Activated T-helper 1 cell treated with anti-CD3 and anti-CD28 coated beads, Interleukin-12 subunit alpha, Interleukin-12 subunit beta, Interleukin-2, Interleukin-4 antibody, amounts not matched to agents 30 ng/mL and 10 ng/mL and 1 ng/mL, durations not matched to agents 14 hours and 24 hours and 36 hours (primary cell): ENCODE measurements at regions not wholly inside any gene's neighbourhood (a gene's known extent, or its start where the extent isn't known, plus 50 kb on each side); places are given as distances from the start of the nearest gene placed in this dataset.

Experiments
- DNase-seq: peaks from one replicate; pipeline ENCODE4 v3.0.0; 2021; ENCODE audit warnings: low spot score
- H3K27ac Mint-ChIP-seq: one replicate; pipeline ENCODE4 v1.8.0; 2021; ENCODE audit warnings: mild to moderate bottlenecking, mixed read lengths
- H3K27me3 Mint-ChIP-seq: one replicate; pipeline ENCODE4 v1.8.0; 2022; ENCODE audit warnings: mild to moderate bottlenecking, moderate library complexity, mixed read lengths; ENCODE audit not compliant: insufficient read depth
- H3K36me3 Mint-ChIP-seq: one replicate; pipeline ENCODE4 v1.8.0; 2021; ENCODE audit warnings: low read depth, mixed read lengths
- H3K4me1 Mint-ChIP-seq: one replicate; pipeline ENCODE4 v1.8.0; 2021; ENCODE audit warnings: low read depth, mixed read lengths
- H3K4me3 Mint-ChIP-seq: one replicate; pipeline ENCODE4 v1.8.0; 2021; ENCODE audit warnings: mild to moderate bottlenecking, moderate library complexity, mixed read lengths
- H3K9me3 Mint-ChIP-seq: one replicate; pipeline ENCODE4 v1.8.0; 2021; ENCODE audit warnings: mixed read lengths
- intact Hi-C: fragments of 100-400 bp; cut with micrococcal nuclease; formaldehyde crosslinking; loops from one replicate; pipeline ENCODE4 v1.15.1; 2024

DNA sequence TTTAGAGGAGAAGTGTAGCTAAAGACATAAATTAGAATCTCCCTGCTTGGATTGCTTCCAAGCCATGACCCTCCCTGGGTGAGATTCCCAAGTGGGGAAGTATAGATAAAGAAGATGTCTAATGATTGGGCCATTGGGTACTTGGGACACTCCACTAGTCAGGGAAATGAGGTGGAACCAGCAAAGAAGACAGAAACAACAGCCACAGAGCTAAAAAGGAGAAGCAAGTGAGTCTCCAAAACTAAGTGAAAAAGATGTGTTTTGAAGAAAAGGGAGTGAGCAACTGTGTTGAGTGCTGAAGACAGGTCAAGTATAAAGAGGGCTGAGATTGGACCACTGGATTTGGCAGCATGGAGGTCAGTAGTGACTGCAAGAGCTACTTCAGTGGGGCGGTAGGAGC lies 61.2 kb upstream of the FOXN2 start:
- Mint-ChIP-seq H3K27me3 (peaks cover 2% of the 10 kb centered on the region), H3K27ac (no peak overlapping the region), H3K9me3 (no peaks in the 10 kb centered on the region), H3K36me3 (no peaks in the 10 kb centered on the region), H3K4me3 (no peak overlapping the region), H3K4me1 (peaks cover 11% of the 10 kb centered on the region)
- intact Hi-C loops: loop anchor here (5.0 kb wide), 1 partner anchor 169 kb away; no protein-coding TSS in a partner anchor
- no peak for DNase-seq

DNA sequence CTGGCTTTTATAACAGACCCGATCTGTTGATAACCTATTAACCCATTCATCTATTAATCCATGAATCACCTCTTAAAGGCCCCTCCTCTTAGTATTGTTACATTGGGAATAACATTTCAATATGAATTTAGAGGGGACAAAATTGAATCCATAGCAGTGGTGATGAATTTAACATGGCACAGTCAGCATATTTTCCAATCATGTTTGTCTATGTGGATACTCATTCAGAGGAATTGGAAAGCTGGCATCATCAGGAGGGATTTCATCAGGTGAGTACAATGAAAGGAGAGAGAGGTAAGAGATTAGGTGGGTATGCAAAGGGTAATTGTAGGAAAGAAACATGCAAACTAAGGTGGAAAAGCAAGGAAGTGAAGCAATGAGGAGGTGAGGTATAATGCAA lies 59.6 kb upstream of the FOXN2 start:
- no peak overlapping the region for H3K27ac Mint-ChIP-seq
- H3K4me3 Mint-ChIP-seq: no peak overlapping the region
- H3K9me3 Mint-ChIP-seq: no peaks in the 10 kb centered on the region
- no peak for DNase-seq
- H3K27me3 Mint-ChIP-seq: peaks cover 2% of the 10 kb centered on the region
- peaks cover 7% of the 10 kb centered on the region for H3K4me1 Mint-ChIP-seq
- intact Hi-C loops: loop anchor here (5.0 kb wide), 1 partner anchor 167 kb away; no protein-coding TSS in a partner anchor
- H3K36me3 Mint-ChIP-seq: no peaks in the 10 kb centered on the region

DNA sequence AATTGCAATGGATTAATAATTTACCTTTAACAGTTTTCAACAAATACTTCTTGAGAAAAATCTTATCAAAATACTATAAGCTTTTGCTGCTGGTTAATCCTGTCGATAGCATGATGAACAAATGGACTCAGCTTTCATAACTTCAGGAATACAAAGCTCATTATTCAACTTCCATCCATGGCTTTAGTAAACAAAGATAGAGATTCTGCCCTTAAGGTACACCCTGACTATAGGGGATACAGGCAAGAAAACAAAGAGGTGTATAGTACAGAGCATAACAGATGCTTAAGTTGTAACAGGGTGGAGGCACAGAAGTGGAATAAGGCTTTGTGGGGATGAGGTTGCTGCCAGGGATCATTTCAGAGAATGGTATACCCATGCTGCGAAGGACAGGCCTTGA lies 57.0 kb upstream of the FOXN2 start:
- intact Hi-C loops: no loop called here
- H3K27me3 Mint-ChIP-seq: peaks cover 2% of the 10 kb centered on the region
- H3K4me1 Mint-ChIP-seq: no peaks in the 10 kb centered on the region
- H3K9me3 Mint-ChIP-seq: no peaks in the 10 kb centered on the region
- no peaks in the 10 kb centered on the region for H3K36me3 Mint-ChIP-seq
- H3K4me3 Mint-ChIP-seq: no peak overlapping the region
- H3K27ac Mint-ChIP-seq: no peak overlapping the region
- DNase-seq: no peak

DNA sequence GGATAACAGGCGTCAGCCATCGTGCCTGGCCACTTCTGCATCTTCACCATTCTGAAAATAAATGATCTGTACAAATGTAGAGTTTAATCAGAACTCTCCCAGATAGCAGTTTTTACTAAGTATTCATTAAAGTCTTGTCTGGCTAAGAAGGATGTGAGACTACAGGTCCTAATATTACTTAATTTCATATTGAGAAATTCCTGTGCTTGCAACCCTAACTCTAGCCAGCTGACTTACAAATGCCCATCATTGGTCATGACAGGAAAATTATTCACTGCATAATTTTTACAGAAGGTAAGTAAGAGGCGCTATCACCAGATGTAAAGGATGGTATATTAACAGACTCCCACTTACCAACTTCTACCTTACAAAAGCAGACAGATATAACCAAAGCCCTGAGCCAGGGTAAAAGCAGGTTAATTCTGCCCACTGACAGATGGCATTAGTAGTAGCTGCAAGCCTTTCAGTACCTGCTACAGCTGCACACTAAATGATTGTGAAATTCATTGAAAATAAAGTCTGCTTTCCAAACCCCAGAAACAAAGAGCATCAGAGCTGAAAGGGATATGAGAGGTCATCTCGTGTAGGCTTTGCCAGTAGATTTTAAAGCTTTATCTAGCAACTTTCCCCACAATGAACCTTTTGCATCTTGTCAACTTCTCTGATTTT lies 55.9 kb upstream of the FOXN2 start:
- no peaks in the 10 kb centered on the region for H3K9me3 Mint-ChIP-seq
- H3K4me3 Mint-ChIP-seq: no peak overlapping the region
- no peaks in the 10 kb centered on the region for H3K4me1 Mint-ChIP-seq
- peaks cover 2% of the 10 kb centered on the region for H3K27me3 Mint-ChIP-seq
- intact Hi-C loops: no loop called here
- DNase-seq: no peak
- H3K27ac Mint-ChIP-seq: no peak overlapping the region
- H3K36me3 Mint-ChIP-seq: no peaks in the 10 kb centered on the region

DNA sequence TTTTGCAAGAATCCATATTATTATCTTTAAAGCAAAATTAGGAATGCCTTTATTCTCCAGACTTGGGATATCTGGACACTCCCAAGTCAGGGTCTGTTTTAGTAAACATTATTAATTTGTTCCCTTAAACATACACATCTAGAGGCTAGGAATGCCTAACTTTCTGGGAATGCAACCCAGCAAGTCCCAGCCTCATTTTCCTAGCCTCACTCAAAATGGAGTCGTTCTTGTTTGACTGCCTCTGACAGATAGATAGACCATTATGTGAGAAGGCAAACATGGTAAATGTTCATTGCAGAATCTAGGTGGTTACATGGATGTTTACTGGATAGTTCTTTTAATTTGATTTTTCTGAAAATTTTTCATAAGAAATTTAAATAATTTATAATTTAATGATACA lies 54.7 kb upstream of the FOXN2 start:
- no peak for DNase-seq
- Mint-ChIP-seq H3K9me3 (no peaks in the 10 kb centered on the region), H3K36me3 (no peaks in the 10 kb centered on the region), H3K4me1 (no peaks in the 10 kb centered on the region), H3K4me3 (no peak overlapping the region), H3K27me3 (peaks cover 2% of the 10 kb centered on the region), H3K27ac (no peak overlapping the region)
- intact Hi-C loops: no loop called here

DNA sequence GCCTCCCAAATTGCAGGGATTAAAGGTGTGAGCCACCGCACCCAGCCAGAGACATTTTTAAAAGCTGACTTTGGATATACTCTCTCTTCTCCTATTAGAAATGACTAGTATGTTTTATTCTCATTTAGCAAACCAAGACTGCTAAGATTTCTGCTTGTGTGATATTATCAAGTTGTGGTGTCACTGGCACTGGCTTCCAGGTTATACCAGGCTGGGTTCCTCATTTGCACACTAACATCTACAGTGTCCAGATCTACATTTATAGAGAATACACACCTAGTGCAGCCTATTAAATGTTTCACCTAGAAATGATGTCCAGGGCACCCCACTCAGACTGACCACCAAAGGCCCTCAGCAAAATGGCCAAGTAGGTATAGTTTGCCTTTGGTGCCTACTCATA lies 49.9 kb upstream of the FOXN2 start:
- Mint-ChIP-seq H3K36me3 (no peaks in the 10 kb centered on the region), H3K27me3 (no peaks in the 10 kb centered on the region), H3K9me3 (no peaks in the 10 kb centered on the region), H3K4me3 (no peak overlapping the region), H3K4me1 (no peaks in the 10 kb centered on the region), H3K27ac (no peak overlapping the region)
- no peak for DNase-seq
- intact Hi-C loops: no loop called here
